M059J (cell line): ENCODE measurements at regions not wholly inside any gene's neighbourhood (a gene's known extent, or its start where the extent isn't known, plus 50 kb on each side); places are given as distances from the start of the nearest gene placed in this dataset.
A peak's percentile ranks its signal among the peaks of the same experiment; 100 is the strongest.
"Not testable (repeated sequence)": the region's sequence is repeated elsewhere in the genome, so short reads cannot be mapped to it uniquely, and the experiment has no call there.

Experiments
- DNase-seq: peaks from one replicate; pipeline ENCODE4 v3.0.0-alpha.2; 2012; ENCODE audit warnings: low read depth

DNA sequence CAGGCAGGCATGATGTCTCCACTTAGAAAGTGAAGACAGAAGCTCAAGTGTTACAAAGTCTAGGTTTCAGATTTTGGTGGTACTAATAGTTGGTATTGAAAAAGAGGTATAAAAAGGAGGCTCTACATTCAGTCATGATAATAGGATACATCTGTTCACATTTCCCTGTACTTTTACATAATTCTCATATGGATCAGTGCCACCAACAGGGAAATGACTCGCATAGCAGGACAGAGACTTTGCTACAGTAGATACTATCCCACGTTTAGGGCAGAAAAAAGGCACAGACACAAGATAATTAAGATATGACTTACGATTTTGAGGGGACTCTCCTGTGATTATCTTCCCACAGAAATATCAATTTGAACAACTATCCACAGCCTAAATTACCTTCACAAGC is 1062.9 kb upstream of the EPHA6 start:
- DNase-seq = no peak

DNA sequence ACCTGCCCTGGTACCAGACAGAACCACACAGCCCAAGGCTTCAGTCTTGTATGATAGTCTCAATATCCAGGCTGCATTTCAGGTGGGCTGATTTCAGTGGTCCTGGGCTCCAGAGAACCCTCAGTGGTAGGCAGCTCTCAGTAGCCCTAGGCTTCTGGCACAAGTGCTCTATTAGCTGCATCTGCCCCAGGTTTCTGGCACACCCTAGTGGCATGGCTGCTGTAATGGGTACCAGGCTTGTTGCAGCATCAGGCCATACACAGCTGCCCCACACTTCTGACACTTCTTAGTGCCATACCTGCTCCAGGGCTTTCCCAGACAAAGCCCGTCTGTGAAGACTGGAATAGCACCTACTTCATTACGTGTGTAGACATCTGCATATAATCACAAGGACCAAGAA is 1062.2 kb upstream of the EPHA6 start:
- no peak for DNase-seq

DNA sequence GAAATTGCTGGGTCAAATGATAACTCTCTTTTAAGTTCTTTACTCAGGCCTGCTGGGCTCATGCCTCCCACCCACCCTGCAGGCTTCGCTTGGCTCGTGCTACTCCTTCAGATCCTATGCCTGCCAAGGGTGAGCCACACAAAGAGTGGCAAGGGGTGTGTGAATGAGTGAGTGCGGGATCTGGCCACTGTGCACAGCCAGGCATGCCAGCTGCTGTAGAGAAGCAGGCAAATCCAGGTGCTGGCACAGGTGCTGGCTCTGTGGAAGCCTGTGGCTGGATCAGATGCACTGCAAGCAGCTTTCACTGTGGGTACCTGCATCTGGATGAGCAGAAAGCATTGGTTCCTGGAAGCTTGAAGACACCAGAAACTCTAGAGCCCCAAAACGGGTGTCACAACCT is 1055.7 kb upstream of the EPHA6 start:
- DNase-seq = no peak

DNA sequence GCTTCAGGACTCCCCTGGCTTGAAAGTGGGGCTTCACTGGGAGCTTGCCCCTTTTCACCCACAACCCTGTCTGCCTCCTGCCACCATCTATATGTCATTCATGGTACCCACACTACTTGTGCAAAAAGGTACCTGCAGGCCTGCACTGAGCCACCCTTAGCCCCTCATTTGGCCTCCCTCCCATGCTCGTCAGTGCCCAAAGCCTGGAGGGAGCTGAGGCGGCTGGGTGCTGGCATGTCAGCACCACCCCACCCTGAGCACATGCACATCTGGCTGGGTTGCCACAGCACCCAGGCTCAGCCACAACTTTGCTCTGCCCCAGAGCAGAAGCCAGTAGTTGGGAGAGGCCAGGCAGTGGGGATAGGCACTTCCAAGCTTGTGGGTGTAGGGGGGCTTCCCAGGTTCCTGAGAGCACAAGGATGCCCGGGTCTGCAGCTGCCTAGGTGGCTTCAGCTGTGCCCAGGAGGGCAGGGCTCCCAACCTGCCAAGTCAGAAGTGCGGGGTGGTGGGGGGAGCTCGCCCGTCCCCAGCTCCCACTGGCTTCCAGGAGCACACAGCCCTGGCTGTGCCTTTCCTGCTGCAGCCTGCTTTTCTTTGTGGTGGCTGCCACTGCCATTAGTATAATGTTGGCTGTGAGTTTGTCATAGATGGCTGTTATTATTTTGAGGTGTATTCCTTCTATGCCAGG is 1054.6 kb upstream of the EPHA6 start:
- no peak for DNase-seq

DNA sequence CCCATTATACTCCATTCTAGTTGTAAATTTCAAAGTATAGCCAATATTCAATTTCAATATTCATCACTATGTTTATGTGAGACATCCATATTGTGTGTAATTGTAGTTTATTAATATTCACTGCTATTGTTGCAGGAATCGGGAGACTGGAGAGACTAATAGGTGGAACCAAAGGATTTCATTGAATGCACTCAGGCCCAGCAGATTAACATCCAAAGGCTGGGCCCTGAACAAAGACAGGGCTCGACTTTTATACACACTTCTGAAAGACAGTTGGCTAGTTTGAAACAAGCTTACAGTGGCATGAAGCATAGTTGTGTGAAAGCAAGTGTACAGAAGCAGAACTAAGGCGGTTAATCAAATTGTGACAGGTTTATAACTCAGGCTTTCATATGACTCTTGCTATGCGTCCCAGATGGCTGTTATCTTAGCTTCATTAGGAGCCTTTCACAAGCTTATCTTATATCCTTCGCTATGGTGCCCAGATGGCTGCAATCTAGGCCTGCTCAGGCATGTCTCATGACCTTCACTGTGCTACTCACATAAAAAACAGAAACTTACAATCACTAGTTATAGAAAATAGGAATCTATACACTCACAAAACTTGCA is 1038.8 kb upstream of the EPHA6 start:
- no peak for DNase-seq

DNA sequence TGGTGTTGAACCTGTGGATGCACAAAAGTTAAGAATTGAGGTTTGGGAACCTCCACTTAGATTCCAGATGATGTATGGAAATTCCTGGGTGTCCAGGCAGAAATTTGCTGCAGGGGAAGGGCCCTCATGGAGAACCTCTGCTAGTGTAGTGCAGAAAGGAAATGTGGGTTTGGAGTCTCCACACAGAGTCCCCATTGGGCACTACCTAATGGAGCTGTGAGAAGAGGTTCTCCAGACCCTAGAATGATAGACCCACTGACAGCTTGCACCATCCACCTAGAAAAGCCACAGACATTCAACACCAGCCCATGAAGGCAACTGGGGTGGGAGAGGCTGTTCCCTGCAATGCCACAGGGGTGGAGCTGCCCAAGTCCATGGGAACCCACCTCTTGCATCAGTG is 1032.8 kb upstream of the EPHA6 start:
- no peak for DNase-seq

DNA sequence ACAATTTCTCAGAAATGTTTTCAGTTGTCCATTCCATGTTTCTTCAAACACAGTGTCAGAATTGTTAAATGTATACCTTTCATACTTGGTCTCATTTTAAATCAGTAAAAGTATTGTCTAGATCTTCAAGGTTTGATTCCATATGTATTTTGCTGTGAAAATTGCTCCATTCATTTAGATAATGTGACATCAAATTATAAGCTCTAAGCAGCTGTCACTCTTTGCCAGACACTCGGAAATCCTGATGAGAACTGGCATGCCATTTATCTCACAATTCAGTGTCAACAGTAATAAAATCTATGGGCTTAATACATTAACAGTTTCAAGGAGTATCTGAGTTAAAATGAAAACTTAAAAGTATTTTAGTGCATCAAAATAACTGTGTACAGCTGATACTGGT is 1025.3 kb upstream of the EPHA6 start:
- no peak for DNase-seq

DNA sequence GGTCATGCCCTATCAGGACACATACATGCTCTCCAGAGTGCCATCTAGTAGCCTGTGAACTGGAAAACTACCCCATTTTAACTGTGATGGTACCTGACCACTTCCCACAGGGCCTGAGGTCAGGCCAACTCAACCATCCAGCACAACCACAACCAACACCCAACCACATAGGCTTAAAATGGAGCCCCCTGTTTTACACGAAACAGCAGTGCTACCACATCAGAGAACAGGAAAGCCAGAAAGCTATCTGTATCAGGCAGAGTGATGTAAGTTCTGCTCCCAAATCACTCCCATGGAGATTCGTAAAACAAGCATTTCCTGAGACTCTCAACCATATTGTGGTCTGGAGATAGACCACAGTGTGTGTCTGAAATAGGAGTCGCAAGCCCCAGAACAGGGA is 1017.3 kb upstream of the EPHA6 start:
- no peak for DNase-seq

DNA sequence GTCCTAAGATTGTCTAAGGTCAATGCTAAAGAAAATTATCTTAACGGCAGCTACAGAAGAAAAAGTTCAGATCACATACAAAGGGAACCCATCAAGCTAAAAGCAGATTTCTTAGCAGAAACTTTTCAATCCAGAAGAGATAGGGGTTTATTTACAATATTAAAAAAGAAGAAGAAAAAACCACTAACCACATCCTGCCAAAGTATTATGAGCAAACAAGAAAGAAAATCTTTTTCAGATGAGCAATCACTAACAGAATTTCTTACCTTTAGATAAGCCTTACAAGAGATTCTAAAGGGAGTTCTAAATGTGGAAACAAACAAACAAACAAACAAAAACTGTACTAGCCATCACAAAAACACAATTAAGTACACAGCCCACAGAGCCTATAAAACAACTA is 1015.8 kb upstream of the EPHA6 start:
- no peak for DNase-seq

DNA sequence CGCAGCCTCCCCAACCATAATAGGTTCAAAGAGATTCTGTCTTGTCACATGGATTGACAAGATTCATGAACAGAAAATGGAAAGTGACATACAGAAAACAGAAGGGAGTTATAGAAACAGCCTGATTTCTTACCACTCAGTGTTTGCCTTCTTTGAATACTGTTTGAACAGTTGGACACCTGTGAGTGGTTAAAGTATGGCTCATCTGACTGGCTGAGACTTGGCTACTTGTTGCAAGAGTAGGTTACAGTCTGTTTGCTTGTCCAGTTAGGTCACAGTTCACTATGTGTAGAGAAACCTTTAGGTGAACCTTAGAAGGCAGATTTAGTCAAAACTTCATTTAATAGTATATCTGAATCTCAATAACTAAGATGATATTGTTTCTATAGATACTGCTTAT is 1003.9 kb upstream of the EPHA6 start:
- DNase-seq = no peak

DNA sequence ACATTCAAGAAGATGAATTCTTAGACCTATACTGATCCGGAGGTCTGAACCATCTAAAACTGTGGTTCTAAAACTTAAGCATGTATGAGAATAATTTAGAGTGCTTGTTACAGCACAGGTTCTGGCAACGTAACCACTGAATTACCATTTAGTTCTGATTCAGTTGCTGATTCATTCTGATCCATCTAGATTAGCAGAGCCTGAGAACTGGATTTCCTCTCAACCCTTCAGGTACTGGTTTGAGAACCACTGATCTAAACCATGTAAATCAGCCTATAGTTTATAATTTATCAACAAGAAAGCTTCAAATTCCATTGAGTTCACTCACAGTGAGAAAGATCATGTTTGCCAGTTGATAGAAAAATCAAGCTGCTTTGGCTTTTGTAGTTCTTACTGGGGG is 1001.1 kb upstream of the EPHA6 start:
- DNase-seq = peak; percentile 2

DNA sequence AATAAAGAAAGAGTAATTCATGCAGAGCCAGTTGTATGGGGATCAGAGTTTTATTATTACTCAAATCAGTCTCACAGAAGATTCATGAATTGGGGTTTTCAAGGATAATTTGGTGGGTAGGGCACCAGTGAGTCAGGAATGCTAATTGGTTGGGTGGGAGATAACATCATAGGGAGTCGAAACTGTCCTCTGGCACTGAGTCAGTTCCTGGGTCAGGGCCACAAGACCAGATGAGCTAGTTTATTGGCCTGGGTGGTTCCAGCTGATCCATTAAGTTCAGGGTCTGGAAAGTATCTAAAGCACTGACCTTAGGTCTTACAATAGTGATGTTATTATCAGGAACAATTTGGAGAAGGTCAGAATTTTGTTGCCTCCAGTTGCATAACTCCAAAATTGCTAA is 998.6 kb upstream of the EPHA6 start:
- peak; percentile 14 for DNase-seq

DNA sequence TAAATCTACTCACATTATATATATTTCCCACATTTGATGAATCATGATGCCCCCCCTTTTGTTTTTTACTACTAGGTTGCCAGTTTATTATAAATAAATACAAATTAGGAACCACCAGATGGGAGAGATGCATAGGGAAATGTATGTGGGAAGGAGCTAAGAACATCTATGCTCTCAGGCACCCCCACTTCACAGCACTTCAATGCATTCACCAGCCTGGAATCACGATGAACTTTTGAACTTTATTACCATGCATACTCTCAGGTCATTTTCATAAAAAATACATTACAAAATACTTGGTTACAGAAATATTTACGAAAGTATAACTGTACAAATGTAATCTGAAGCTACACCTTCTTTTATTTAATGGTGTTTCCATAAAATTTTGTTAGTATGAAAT is 988.0 kb upstream of the EPHA6 start:
- no peak for DNase-seq

DNA sequence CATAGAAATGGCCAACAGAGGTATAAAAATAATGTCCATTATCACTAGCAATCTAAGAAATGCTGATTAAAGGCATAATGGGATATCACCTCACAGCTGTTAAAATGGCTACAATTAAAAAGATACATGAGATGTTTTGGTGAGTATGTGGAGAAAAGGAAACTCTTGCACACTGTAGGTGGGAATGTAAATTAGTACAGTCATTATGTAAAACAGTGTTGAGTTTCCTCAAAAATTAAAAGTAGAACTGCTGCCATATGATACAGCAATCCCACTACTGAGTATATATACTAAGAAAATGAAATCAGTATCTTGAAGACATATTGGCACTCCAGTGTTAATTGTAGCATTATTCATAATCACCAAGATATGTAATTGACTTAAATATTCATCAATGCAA is 982.2 kb upstream of the EPHA6 start:
- no peak for DNase-seq

DNA sequence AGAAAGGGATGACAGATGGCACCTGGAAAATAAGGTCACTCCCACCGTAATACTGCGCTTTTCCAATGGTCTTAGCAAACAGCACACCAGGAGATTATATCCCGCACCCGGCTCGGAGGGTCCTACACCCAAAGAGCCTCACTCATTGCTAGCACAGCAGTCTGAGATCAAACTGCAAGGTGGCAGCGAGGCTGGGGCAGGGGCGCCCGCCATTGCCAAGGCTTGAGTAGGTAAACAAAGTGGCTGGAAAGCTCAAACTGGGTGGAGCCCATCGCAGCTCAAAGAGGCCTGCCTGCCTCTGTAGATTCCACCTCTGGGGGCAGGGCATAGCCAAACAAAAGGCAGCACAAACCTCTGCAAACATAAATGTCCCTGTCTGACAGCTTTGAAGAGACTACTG is 953.8 kb upstream of the EPHA6 start:
- DNase-seq = not testable (repeated sequence)

DNA sequence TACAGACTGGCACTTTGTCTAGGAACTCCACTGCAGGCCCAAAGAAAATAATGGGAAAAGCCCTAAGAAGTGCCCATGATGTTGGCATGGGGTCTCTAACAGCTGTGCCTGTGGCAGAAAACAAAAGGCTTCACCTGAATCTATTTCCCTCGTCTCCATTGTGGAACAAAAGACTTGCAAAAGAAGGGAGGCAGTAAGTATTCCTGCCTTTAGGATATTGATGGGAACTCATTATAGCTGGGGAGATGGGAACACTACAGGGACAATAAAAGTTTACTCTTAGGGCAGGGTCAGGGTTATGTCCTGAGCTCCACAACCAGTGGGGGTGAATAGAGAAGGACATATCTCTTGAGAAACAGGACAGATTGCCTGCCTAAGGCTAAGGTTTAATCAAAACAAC is 930.6 kb upstream of the EPHA6 start:
- DNase-seq = no peak

DNA sequence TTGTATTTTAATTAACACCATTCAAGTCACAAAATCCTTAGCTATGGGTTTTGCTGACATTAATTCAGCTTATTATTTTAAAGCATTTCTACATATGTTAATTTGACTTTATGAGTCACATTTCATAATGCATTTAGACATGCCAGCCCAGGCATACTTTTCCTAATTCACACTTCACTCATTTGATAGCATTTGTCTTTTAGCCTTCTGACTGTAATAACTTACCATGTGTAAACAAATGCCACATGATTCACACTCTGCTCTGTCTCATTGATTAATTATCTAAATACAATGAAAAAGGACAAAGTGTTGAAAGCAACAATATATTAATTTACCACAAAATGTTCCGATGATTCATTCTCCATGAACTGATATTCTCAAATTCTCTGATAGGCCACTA is 927.8 kb upstream of the EPHA6 start:
- no peak for DNase-seq

DNA sequence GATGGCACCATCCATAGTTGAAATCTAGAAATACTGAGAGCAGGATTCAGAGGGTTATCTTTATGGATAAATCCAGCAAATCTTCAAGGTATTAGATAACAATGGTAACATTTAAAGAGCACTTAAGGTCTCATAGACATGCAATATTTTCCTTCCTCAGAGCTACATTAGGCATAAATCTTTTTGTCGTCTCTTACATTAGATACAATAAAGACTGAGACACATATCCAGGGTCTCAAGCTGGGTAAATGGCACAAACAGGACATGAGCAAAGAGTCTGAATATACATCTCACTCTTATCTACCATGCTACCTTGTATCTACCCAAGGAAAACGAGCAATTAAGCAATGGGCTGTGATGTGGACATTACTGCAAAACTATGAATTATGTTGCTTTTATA is 927.3 kb upstream of the EPHA6 start:
- DNase-seq = no peak

DNA sequence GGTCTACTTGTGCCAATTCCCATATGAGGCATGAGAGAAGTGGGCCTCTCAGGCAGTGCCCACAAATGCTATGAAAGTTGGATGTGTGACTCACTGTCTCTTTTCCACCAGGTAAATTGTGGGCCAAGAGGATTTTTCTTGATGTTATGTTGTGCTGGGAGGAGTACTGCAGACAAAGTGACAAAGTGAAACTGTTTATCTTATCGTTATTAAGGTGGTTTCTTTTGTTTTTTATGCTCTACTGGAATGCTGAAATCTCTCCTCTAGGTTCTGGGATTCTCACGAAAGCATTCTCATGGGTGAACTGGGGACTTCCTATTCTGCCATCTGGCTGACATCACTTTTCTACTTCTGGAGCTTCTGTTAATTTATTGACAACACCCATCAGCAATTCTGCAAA is 919.6 kb upstream of the EPHA6 start:
- peak; percentile 18 for DNase-seq

DNA sequence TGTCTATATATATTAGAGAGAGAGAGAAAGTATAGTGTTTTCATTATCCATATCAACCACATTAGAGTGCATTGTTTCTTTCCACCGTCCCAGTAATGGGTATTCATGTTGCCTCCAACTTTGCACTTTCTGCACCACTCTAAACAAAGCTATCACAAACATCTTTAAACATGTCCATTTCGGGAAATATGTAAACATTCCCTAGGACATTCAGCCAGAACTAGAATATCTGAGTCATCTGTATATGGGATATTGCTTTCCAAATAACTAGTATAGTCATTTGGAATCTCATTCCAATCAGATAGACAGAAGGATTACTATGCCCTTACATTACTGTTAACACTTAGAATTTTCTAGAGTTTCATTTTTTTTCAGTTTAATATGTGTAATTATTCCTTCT is 914.9 kb upstream of the EPHA6 start:
- peak; percentile 22 for DNase-seq

DNA sequence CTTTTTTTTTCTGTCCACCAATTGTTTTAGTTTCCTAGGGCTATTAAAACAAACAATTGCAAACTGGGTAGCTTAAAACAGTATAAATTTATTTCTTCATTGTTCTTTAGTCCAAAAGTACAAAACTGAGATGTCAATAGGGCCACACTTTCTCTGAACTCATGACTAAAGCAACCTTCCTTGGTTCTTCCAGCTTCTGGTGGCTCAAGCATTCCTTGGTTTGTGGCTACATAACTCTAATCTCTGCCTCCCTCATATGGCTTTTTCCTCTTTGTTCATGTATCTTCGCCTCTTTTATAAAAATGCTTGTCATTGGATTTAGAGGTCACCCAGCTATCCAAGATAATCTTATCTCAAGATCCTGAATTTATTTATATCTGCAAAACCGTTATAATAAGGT is 914.5 kb upstream of the EPHA6 start:
- DNase-seq = peak; percentile 10

DNA sequence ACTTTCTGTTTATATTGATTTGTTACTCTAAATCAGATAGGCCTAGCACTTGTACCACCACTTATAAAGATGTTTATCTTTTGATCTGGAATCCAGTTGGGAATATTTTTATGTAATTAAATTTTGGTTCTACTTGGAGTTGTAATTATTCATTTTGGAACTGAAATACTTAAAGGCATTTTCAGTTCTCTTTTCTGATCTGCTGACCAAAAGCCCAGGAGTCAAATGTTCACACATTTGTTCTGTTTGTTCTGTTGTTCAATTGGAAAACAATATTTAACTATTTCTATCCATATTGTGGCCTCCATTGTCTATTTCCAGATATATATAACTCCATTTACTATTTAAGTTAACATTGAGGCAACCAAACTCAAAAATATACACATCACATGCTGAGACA is 912.4 kb upstream of the EPHA6 start:
- DNase-seq = no peak

DNA sequence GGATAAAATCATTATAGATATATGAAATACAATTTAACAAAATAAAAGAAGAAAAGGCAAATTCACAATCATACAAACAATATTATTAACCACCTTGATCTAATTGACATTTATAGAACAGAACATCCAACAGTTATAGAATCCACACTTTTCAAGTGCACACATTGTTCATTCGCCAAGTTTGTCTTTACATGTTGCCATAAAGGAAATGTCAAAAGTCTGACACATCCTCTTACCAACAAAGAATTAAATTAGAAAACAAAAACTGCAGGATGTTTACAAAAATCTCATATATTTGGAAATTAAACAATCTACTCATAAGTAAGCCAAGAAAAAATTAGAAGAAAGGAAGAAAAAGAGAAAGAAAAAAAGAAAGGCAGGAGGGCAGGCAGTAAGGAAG is 909.2 kb upstream of the EPHA6 start:
- no peak for DNase-seq

DNA sequence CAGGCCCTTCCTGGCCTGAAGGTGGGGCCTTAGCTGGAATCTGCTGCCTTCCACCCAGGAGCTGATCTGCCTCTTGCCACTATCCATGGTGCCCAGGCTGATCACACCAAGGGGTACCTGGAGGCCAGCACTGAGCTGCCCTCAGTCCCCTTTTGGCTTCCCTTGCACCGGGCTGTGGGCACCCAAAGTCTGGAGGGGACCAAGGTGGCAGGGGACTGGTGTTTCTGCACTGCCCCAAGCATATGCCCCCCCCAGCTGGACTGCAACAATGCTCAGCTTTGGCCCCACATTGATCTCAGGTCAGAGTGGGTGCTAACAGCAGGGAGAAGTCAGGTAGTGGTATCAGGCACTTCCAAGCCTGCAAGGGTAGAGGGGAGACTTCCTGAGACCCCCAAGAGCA is 902.6 kb upstream of the EPHA6 start:
- DNase-seq = no peak
